ENCODE measurements at regions not wholly inside any gene's neighbourhood (a gene's known extent, or its start where the extent isn't known, plus 50 kb on each side); places are given as distances from the start of the nearest gene placed in this dataset.

DNA sequence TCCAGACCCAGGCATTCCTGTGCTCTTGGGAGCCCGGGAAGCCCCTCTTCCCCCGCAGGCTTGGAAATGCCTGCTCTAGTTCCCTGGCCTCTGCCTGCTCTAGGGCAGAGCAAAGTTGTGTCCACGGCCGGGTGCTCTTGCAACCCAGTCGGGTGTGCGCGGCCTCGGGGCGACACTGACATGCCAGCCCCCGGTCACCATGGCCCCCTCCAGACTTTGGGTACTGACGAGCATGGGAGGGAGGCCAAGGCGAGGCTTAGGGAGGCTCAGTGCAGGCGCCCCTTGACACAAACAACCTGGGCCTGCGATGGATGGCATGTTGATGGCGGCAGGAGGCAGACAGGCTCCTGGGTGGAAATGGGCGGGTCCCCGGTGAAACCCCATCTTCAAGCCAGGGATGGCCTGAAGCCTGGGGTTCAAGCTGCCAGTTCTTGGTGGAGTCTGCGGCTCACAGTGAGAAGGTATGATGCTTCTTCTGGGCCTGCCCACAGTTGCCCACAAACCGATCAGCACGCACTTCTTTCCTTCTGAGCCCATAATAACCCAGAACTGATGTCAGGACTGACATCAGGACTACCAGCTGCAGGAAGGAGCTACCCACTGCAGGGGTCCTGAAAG is 689.9 kb downstream of the DSC3 start:
- ChIA-PET CTCF (no interaction called here), POLR2A (no interaction called here)
- ATAC-seq, result no peak
- no peaks in the 10 kb centered on the region for H3K27me3 Mint-ChIP-seq
- no peaks in the 10 kb centered on the region for H3K36me3 Mint-ChIP-seq (ENCODE audit: low read depth)
- peaks cover 9% of the 10 kb centered on the region for H3K9me3 Mint-ChIP-seq (ENCODE audit: low read depth)
- intact Hi-C loops (cut with DNase I, micrococcal nuclease), result no loop called here
- no peaks in the 10 kb centered on the region for H3K4me1 Mint-ChIP-seq
- H3K4me3 Mint-ChIP-seq, result no peak overlapping the region
- no peak for DNase-seq
- H3K27ac Mint-ChIP-seq, result no peak overlapping the region

DNA sequence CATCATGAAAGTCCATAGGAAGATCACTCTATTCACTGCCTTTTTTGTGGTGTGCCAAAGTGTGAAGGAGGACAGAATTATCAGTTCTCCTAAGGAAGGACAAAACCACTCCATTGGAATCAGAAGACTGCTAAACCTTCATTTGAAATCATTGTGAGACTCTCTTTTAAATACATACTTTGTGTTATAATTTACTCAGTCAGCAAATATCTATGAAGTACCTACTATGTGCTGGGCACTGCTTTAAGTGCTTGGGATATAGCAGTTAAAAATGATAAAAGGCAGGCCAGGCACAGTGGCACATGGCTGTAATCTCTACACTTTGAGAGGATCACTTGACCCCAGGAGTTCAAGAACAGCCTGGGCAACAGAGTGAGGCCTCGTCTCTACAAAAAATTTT is 692.3 kb downstream of the DSC3 start:
- H3K4me1 Mint-ChIP-seq, result no peaks in the 10 kb centered on the region
- H3K27ac Mint-ChIP-seq, result no peak overlapping the region
- ATAC-seq (no peak), DNase-seq (no peak)
- no peaks in the 10 kb centered on the region for H3K27me3 Mint-ChIP-seq
- ChIA-PET POLR2A (no interaction called here), CTCF (no interaction called here)
- intact Hi-C loops (cut with DNase I, micrococcal nuclease), result no loop called here
- H3K36me3 Mint-ChIP-seq (ENCODE audit: low read depth), result no peaks in the 10 kb centered on the region
- H3K4me3 Mint-ChIP-seq, result no peak overlapping the region
- H3K9me3 Mint-ChIP-seq (ENCODE audit: low read depth), result peaks cover 12% of the 10 kb centered on the region

DNA sequence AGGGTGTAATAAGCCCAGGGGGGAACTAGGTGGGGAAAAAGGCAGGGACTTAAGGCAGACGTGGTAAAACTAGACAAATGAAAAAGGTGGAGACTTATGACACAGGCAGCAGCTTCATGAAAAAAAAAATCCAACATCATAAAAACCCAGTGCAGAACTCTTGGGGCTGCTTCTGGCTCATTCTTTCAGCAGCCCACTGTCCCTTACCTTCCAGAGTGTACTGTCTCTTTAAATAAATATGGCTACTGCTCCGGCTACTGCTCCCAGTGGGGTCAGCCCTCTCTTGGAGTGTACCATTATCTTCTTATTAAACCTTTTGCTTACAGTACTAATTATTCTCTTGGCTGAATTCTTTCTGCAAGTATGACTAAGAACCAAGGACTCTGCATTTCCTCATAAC is 699.5 kb downstream of the DSC3 start:
- intact Hi-C loops (cut with DNase I, micrococcal nuclease), result no loop called here
- no peak overlapping the region for H3K4me3 Mint-ChIP-seq
- POLR2A ChIA-PET, result no interaction called here
- DNase-seq, result no peak
- no peak overlapping the region for H3K27ac Mint-ChIP-seq
- ATAC-seq, result no peak
- H3K4me1 Mint-ChIP-seq, result no peaks in the 10 kb centered on the region
- no peaks in the 10 kb centered on the region for H3K27me3 Mint-ChIP-seq
- CTCF ChIA-PET, result interaction anchor here (0.5 kb wide), 1 partner anchor 712 kb away, joined by 3 read pairs; no protein-coding TSS in a partner anchor
- peaks cover 8% of the 10 kb centered on the region for H3K9me3 Mint-ChIP-seq (ENCODE audit: low read depth)
- no peaks in the 10 kb centered on the region for H3K36me3 Mint-ChIP-seq (ENCODE audit: low read depth)

DNA sequence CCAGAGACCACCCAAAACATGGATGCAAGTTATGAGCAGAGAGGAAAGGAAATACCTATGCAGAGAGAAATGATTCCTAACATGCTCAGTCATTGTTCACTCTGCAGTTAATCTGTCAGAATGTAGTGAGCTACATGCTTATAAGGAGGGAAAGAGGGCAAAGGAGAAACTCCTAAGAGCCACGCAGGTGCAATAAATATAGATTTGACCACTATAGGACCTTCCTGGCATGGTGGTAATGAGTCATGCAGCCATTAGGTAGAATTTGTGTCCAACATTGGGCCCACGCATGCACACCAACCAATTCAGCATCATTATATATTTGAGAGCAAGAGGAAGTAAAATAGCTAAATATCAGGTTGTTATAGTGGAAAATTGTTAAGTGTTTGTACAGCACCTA is 699.9 kb downstream of the DSC3 start:
- ATAC-seq (no peak), DNase-seq (no peak)
- CTCF ChIA-PET, result interaction anchor here (0.5 kb wide), 1 partner anchor 712 kb away, joined by 3 read pairs; no protein-coding TSS in a partner anchor
- intact Hi-C loops (cut with DNase I, micrococcal nuclease), result no loop called here
- POLR2A ChIA-PET, result no interaction called here
- Mint-ChIP-seq H3K27me3 (no peaks in the 10 kb centered on the region), H3K4me3 (no peak overlapping the region), H3K4me1 (no peaks in the 10 kb centered on the region), H3K27ac (no peak overlapping the region), H3K36me3 (ENCODE audit: low read depth) (no peaks in the 10 kb centered on the region), H3K9me3 (ENCODE audit: low read depth) (peaks cover 6% of the 10 kb centered on the region)

DNA sequence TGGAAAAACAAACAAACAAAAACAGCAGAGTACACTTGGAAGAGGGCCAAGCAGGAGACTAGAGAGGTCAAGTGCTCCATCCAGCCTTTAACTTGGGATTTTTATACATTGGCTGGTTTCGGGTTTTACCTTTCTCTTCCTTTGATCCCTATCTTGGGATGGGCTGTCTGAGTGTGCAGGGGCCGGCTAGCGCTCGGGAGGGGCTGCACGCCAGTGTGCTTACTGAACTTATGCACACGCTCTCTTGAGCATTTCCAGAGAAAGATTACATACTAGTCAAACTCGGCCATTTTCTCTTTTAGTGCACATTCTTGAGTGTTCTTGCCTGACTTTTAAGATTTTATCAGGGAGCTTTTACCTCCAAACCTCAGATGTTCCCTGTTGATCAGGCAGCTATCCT is 707.8 kb downstream of the DSC3 start:
- intact Hi-C loops (cut with DNase I, micrococcal nuclease), result no loop called here
- Mint-ChIP-seq H3K4me1 (no peaks in the 10 kb centered on the region), H3K9me3 (ENCODE audit: low read depth) (peaks cover 8% of the 10 kb centered on the region), H3K36me3 (ENCODE audit: low read depth) (no peaks in the 10 kb centered on the region), H3K4me3 (no peak overlapping the region), H3K27me3 (no peaks in the 10 kb centered on the region), H3K27ac (no peak overlapping the region)
- no peak for DNase-seq
- POLR2A ChIA-PET, result no interaction called here
- CTCF ChIA-PET, result no interaction called here
- no peak for ATAC-seq

DNA sequence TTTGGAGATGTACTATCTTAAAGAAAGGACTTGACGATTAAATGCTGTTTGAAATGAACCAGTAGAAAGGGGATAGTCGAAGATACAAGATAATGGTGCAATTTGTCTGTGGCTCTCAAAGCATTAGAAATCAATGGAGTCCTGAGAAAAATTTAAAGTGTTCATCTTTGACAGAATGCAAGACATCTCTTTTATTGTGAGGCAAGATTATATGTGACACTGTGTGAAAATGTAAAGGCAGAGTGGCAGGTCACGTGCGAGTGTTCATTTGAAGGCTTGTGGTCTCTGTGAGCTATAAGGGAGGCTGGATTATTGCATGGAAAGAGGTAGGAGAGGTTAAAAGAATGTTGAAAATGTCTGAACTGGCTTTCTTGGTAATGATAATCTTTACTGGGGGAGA is 709.2 kb downstream of the DSC3 start:
- DNase-seq, result no peak
- Mint-ChIP-seq H3K9me3 (ENCODE audit: low read depth) (peaks cover 8% of the 10 kb centered on the region), H3K27ac (no peak overlapping the region), H3K36me3 (ENCODE audit: low read depth) (no peaks in the 10 kb centered on the region), H3K4me1 (no peaks in the 10 kb centered on the region), H3K4me3 (no peak overlapping the region), H3K27me3 (no peaks in the 10 kb centered on the region)
- ATAC-seq, result no peak
- CTCF ChIA-PET, result no interaction called here
- intact Hi-C loops (cut with DNase I, micrococcal nuclease), result no loop called here
- POLR2A ChIA-PET, result no interaction called here

DNA sequence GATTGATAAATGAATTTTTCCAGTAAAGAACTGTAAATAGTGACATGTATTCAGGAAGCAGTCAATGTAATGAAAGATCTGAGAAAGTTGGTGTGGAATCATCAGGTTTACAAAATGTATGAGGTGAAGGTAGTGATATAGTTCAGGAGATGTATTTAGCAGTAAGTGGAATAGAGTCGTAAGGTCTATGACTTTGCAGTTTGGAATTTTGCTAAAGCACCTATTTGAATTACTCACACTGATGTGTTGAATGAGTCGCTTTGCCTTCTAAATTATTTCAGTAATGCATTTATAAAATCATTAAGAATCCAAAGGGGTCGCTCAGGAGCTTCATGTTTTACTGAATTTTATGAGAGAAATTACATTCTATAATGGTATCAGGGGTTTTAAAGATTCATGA is 713.7 kb downstream of the DSC3 start:
- DNase-seq (no peak), ATAC-seq (no peak)
- Mint-ChIP-seq H3K27me3 (no peaks in the 10 kb centered on the region), H3K4me1 (no peaks in the 10 kb centered on the region), H3K36me3 (ENCODE audit: low read depth) (no peaks in the 10 kb centered on the region), H3K9me3 (ENCODE audit: low read depth) (peaks cover 12% of the 10 kb centered on the region), H3K4me3 (no peak overlapping the region), H3K27ac (no peak overlapping the region)
- intact Hi-C loops (cut with DNase I, micrococcal nuclease), result no loop called here
- ChIA-PET CTCF (no interaction called here), POLR2A (no interaction called here)

DNA sequence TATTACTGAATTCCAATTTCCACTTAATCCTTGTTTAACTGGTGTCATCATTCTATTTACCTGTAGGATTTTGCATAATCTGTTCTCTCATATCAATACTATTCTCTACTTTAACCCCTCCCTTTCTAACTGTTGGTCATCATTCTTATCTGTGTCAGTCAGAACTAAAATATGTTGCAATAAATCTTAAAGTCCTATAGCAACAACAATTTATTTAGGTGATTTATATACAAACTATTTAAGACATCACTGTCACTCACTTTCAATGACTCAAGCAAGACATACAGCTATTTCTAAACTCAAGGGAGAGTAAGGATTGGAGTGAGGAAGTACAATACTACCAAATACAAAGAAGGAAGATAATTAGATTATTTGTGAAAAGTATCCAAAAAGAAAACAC is 740.4 kb downstream of the DSC3 start:
- Mint-ChIP-seq H3K36me3 (ENCODE audit: low read depth) (no peaks in the 10 kb centered on the region), H3K4me3 (no peak overlapping the region), H3K9me3 (ENCODE audit: low read depth) (peaks cover 2% of the 10 kb centered on the region), H3K4me1 (no peaks in the 10 kb centered on the region), H3K27me3 (no peaks in the 10 kb centered on the region), H3K27ac (no peak overlapping the region)
- intact Hi-C loops (cut with DNase I, micrococcal nuclease), result no loop called here
- no peak for DNase-seq
- no peak for ATAC-seq
- ChIA-PET CTCF (no interaction called here), POLR2A (no interaction called here)

DNA sequence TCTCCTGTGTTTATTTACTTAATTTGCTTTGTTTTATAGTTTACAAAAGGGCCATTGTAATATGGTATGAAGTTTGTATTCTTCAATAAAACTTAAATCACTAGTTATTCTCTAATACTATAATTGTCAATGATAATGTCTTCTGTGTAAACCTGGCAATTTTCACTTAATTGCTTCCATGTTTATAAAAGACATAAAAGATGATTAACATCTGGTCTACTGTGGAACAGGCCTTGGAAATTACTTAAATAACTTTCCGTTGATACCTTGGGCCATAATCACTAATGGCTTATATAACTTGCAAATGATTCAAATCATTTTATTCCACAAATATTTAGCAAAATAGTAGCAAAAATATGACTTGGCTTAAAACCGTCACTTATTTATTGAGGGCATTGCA is 743.8 kb downstream of the DSC3 start:
- POLR2A ChIA-PET, result no interaction called here
- intact Hi-C loops (cut with DNase I, micrococcal nuclease), result no loop called here
- no peaks in the 10 kb centered on the region for H3K27me3 Mint-ChIP-seq
- DNase-seq, result no peak
- ATAC-seq, result no peak
- no peak overlapping the region for H3K27ac Mint-ChIP-seq
- peaks cover 10% of the 10 kb centered on the region for H3K9me3 Mint-ChIP-seq (ENCODE audit: low read depth)
- CTCF ChIA-PET, result no interaction called here
- no peaks in the 10 kb centered on the region for H3K4me1 Mint-ChIP-seq
- no peaks in the 10 kb centered on the region for H3K36me3 Mint-ChIP-seq (ENCODE audit: low read depth)
- H3K4me3 Mint-ChIP-seq, result no peak overlapping the region

DNA sequence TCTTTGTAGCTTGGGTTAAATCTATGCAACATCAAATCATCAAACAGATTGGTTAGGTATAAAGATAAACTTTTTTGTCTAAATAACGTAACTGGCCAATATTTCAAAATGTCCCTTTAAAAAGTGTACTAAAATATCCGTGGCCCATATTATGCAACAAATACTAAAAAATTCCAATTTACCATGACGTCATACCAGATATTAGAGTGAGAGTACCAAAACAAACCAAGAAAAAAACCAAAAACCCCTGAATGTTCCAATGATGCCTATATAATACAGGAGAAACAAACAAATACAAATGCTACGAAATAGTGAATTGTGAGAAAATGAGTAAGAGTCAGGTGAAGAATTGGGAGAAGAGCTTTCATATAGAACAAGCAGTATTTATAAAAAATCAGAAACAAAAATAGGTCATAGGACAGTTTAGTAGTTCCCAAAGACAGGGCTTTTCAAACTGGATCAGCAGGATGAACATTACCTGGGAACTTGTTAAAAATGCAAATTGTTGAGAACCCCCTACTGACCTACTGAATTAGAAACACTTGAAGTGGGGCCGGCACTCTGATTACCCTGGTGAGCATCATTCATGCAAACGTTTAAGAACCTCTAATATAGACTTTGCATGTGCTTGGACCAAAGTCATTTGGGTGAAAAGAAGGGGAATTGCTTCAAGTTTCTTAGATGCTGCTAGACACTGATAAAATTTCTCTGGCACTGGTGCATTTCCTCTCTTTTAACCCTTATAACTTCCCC is 753.7 kb downstream of the DSC3 start:
- ChIA-PET CTCF (no interaction called here), POLR2A (no interaction called here)
- Mint-ChIP-seq H3K4me1 (no peaks in the 10 kb centered on the region), H3K27me3 (no peaks in the 10 kb centered on the region), H3K27ac (no peak overlapping the region), H3K36me3 (ENCODE audit: low read depth) (no peaks in the 10 kb centered on the region), H3K4me3 (no peak overlapping the region), H3K9me3 (ENCODE audit: low read depth) (peaks cover 3% of the 10 kb centered on the region)
- intact Hi-C loops (cut with DNase I, micrococcal nuclease), result loop anchor here in 1 of 2 experiments (10.0 kb wide), 1 partner anchor 414 kb away; no protein-coding TSS in a partner anchor
- no peak for DNase-seq
- no peak for ATAC-seq

DNA sequence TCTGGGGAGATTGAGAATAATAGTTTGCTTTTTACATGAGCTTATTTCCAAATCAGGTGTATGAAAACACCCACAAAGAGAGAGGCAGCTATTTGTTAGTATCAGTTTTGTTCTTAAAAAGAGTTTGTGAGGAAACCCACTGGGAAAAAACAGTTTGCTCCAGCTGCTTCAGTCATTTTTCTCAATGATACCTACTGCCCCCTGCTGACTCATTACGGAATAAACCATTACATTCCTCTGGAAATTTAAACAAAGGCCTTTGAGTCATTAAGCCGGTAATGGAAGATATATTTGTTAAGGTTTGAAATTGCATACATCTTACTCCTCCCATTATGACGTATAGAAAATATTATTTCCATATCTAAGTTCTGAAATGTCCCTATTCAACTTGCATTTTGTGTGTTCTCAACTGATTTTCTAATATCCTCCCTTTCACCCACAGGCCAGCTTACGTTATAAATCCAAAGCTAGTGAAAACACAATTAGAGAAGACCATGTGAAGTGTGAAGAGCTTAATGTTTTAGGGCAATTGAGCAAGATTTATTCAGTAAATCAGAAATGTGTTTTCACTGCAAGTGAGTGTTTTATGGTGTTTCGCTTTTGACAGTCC is 761.6 kb downstream of the DSC3 start:
- ChIA-PET POLR2A (no interaction called here), CTCF (interaction anchor here (0.7 to 2.0 kb wide), 6 partner anchors 16 to 1318 kb away, joined by 3 to 7 read pairs (median 3); no protein-coding TSS in a partner anchor)
- intact Hi-C loops (cut with DNase I, micrococcal nuclease), result loop anchor here (2.0 to 10.0 kb wide), 2 partner anchors 406 kb away; no protein-coding TSS in a partner anchor
- no peaks in the 10 kb centered on the region for H3K36me3 Mint-ChIP-seq (ENCODE audit: low read depth)
- ATAC-seq, result no peak
- no peaks in the 10 kb centered on the region for H3K27me3 Mint-ChIP-seq
- no peak overlapping the region for H3K4me3 Mint-ChIP-seq
- DNase-seq, result no peak
- no peak overlapping the region for H3K27ac Mint-ChIP-seq
- peaks cover 2% of the 10 kb centered on the region for H3K9me3 Mint-ChIP-seq (ENCODE audit: low read depth)
- no peaks in the 10 kb centered on the region for H3K4me1 Mint-ChIP-seq

DNA sequence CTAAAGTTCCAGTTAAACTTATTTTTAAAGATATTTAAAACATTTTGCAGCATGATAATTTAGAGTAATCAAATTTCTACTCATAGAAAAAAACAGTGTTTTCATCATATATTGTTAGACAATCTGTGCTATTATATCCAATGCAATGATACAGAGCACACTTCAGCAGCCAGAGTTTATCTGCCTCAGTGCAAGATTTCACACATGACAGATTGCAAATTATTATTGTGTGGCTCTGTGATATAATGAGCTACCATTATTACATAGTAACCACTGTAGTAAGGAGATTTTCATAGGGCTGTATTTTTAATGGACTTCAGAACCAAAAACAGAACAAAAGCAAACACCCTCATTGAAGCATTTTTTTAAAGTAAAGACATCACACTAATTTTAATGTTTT is 762.4 kb downstream of the DSC3 start:
- intact Hi-C loops (cut with DNase I, micrococcal nuclease), result loop anchor here (2.0 to 10.0 kb wide), 2 partner anchors 405 kb away; no protein-coding TSS in a partner anchor
- ChIA-PET POLR2A (interaction anchor here (0.6 kb wide), 1 partner anchor 15 kb away, joined by 5 read pairs; no protein-coding TSS in a partner anchor), CTCF (interaction anchor here (0.6 to 2.0 kb wide), 6 partner anchors 16 to 1388 kb away, joined by 3 to 7 read pairs (median 3); no protein-coding TSS in a partner anchor)
- no peak overlapping the region for H3K4me3 Mint-ChIP-seq
- H3K36me3 Mint-ChIP-seq (ENCODE audit: low read depth), result no peaks in the 10 kb centered on the region
- H3K9me3 Mint-ChIP-seq (ENCODE audit: low read depth), result peaks cover 2% of the 10 kb centered on the region
- DNase-seq (no peak), ATAC-seq (no peak)
- H3K4me1 Mint-ChIP-seq, result no peaks in the 10 kb centered on the region
- no peak overlapping the region for H3K27ac Mint-ChIP-seq
- no peaks in the 10 kb centered on the region for H3K27me3 Mint-ChIP-seq
